ENCODE measurements at regions not wholly inside any gene's neighbourhood (a gene's known extent, or its start where the extent isn't known, plus 50 kb on each side); places are given as distances from the start of the nearest gene placed in this dataset.
"Not testable (repeated sequence)": the region's sequence is repeated elsewhere in the genome, so short reads cannot be mapped to it uniquely, and the experiment has no call there.

- H3K4me3 ChIP-seq (ENCODE audit: low read depth, low read length), result no peak overlapping the region
- DNase-seq (ENCODE audit: low read depth), result no peak
- TF ChIP-seq, protein P1, sequence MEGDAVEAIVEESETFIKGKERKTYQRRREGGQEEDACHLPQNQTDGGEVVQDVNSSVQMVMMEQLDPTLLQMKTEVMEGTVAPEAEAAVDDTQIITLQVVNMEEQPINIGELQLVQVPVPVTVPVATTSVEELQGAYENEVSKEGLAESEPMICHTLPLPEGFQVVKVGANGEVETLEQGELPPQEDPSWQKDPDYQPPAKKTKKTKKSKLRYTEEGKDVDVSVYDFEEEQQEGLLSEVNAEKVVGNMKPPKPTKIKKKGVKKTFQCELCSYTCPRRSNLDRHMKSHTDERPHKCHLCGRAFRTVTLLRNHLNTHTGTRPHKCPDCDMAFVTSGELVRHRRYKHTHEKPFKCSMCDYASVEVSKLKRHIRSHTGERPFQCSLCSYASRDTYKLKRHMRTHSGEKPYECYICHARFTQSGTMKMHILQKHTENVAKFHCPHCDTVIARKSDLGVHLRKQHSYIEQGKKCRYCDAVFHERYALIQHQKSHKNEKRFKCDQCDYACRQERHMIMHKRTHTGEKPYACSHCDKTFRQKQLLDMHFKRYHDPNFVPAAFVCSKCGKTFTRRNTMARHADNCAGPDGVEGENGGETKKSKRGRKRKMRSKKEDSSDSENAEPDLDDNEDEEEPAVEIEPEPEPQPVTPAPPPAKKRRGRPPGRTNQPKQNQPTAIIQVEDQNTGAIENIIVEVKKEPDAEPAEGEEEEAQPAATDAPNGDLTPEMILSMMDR (IDR thresholded peaks at IDR 0.05; ENCODE audit: insufficient read depth, low read depth, low read length), result no peak
Observed at GRCh38 chr3:77707281-77707680, 667.4 kb downstream of the ROBO2 start.

DNA sequence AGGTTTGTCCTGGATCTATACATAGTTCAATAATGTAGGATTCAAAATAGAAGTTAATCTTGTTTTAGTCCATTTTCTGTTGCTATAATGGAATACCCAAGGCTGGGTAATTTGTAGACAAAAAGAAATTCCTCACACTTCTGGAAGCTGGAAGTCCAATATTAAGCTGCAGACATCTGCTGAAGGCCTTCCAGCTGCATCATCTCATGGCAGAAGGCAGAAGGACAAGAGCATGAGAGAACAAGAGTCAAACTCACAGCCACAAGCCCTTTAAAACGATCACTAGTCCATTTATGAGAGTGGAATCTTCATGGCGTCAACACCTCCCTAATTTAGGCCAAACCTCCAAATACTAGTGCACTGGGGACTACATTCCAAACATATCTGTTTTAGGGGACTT is 669.3 kb downstream of the ROBO2 start:
- TF ChIP-seq, protein P1 (IDR thresholded peaks at IDR 0.05; ENCODE audit: insufficient read depth, low read depth, low read length), result no peak
- no peak overlapping the region for H3K4me3 ChIP-seq (ENCODE audit: low read depth, low read length)
- DNase-seq (ENCODE audit: low read depth), result no peak

GRCh38 chr3:77718311-77718710 is 678.4 kb downstream of the ROBO2 start:
- DNase-seq (ENCODE audit: low read depth), result no peak
- TF ChIP-seq, protein P1 (IDR thresholded peaks at IDR 0.05; ENCODE audit: insufficient read depth, low read depth, low read length), result no peak

GRCh38 chr3:77720460-77720971 is 680.6 kb downstream of the ROBO2 start:
- DNase-seq (ENCODE audit: low read depth), result no peak
- no peak overlapping the region for H3K4me3 ChIP-seq (ENCODE audit: low read depth, low read length)
- TF ChIP-seq, protein P1 (IDR thresholded peaks at IDR 0.05; ENCODE audit: insufficient read depth, low read depth, low read length), result no peak

More at GRCh38 chr3:77718311-77718710, 678.4 kb downstream of the ROBO2 start:
- H3K4me3 ChIP-seq (ENCODE audit: low read depth, low read length), result no peak overlapping the region

DNA sequence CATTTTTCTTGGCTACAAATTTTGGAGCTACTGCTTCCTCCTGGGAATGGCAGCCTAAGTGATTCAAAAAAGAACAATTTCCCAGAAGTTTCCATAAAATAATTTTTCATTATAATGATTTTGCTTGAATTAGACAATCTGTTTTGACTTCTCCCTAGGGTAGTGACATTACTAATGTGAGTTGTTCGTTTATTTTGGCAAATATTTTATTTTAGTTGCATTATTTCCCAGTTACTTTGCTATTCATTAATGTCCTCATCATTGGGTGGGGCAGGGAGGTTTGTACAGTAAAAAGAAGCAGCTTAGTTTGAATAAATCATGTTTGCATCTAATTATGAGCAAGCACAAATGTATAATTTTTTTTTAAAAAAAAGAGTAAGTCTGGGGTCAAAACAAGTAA is 686.6 kb downstream of the ROBO2 start:
- TF ChIP-seq, protein P1 (IDR thresholded peaks at IDR 0.05; ENCODE audit: insufficient read depth, low read depth, low read length), result no peak
- DNase-seq (ENCODE audit: low read depth), result no peak
- H3K4me3 ChIP-seq (ENCODE audit: low read depth, low read length), result no peak overlapping the region

- TF ChIP-seq, protein P1 (IDR thresholded peaks at IDR 0.05; ENCODE audit: insufficient read depth, low read depth, low read length), result no peak
- no peak for DNase-seq (ENCODE audit: low read depth)
- H3K4me3 ChIP-seq (ENCODE audit: low read depth, low read length), result no peak overlapping the region
Observed at GRCh38 chr3:77746048-77746447, 706.1 kb downstream of the ROBO2 start.

DNA sequence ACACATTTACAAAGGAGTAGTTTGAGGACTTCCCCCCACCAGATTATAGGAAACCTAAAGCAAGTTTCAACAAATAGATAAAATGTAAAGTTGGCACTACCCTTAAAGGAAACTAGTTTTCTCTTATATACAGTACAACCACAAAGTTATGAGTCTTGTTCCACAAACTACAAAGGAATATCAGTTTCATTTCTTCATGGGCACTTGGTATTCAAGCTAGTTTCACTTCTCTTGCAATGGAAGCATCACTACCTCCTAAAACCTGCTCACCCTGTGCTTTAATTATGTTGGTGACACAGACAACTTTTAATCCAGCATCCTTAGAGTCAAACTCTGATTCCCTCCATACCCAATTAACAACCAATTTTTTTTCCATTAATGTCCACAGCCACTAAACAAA is 707.0 kb downstream of the ROBO2 start:
- TF ChIP-seq, protein P1 (IDR thresholded peaks at IDR 0.05; ENCODE audit: insufficient read depth, low read depth, low read length), result no peak
- no peak overlapping the region for H3K4me3 ChIP-seq (ENCODE audit: low read depth, low read length)
- no peak for DNase-seq (ENCODE audit: low read depth)

DNA sequence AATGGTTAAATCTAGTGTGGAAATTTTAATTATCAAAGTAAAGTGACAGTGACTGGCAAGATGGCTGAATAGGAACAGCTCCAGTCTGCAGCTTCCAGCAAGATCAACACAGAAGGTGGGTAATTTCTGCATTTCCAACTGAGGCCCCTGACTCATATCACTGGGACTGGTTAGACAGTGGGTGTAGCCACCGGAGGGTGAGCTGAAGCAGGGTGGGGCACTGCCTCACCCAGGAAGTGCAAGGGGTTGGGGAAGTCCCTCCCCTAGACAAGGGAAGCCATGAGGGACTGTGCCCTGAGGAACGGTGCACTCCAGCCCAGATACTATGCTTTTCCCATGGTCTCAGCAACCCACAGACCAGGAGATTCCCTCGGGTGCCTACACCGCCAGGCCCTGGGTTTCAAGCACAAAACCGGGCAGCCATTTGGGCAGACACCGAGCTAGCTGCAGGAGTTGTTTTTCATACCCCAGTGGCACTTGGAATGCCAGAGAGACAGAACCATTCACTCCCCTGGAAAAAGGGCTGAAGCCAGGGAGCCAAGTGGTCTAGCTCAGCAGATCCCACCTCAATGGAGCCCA is 716.6 kb downstream of the ROBO2 start:
- not testable (repeated sequence) for DNase-seq (ENCODE audit: low read depth)

More for the DNA sequence above, 716.6 kb downstream of the ROBO2 start:
- H3K4me3 ChIP-seq (ENCODE audit: low read depth, low read length), result not testable (repeated sequence)
